ENCODE measurements at regions not wholly inside any gene's neighbourhood (a gene's known extent, or its start where the extent isn't known, plus 50 kb on each side); places are given as distances from the start of the nearest gene placed in this dataset.

- no peak for TF ChIP-seq POLR2A (IDR thresholded peaks at IDR 0.05; ENCODE audit: low read length)
- no peak for TF ChIP-seq GATA1 (IDR thresholded peaks at IDR 0.05; ENCODE audit: low read depth, low read length)
These were observed 139.5 kb downstream of the PLCE1 start for GRCh38 chr10:94133239-94133638.

All from erythroblast (primary cell).